ENCODE measurements at regions not wholly inside any gene's neighbourhood (a gene's known extent, or its start where the extent isn't known, plus 50 kb on each side); places are given as distances from the start of the nearest gene placed in this dataset.
"Not testable (repeated sequence)": the region's sequence is repeated elsewhere in the genome, so short reads cannot be mapped to it uniquely, and the experiment has no call there.

- DNase-seq, result no peak
Observed at GRCh38 chr1:195756109-195756508, 852.1 kb downstream of the KCNT2 start.

- no peak for DNase-seq
Observed at GRCh38 chr1:195754874-195755273, 853.4 kb downstream of the KCNT2 start.

- no peak for DNase-seq
Observed at GRCh38 chr1:195754303-195754702, 853.9 kb downstream of the KCNT2 start.

- DNase-seq, result no peak
Observed at GRCh38 chr1:195748969-195749368, 859.3 kb downstream of the KCNT2 start.

GRCh38 chr1:195745189-195746010 is 862.8 kb downstream of the KCNT2 start:
- DNase-seq, result no peak

- DNase-seq, result no peak
Observed at GRCh38 chr1:195744256-195744655, 864.0 kb downstream of the KCNT2 start.

GRCh38 chr1:195740862-195741261 is 867.4 kb downstream of the KCNT2 start:
- no peak for DNase-seq

- DNase-seq, result no peak
Observed at GRCh38 chr1:195738966-195739650, 869.1 kb downstream of the KCNT2 start.

GRCh38 chr1:195735140-195735539 is 873.1 kb downstream of the KCNT2 start:
- DNase-seq, result no peak

- no peak for DNase-seq
Observed at GRCh38 chr1:195733826-195734225, 874.4 kb downstream of the KCNT2 start.

- no peak for DNase-seq
Observed at GRCh38 chr1:195733408-195733807, 874.8 kb downstream of the KCNT2 start.

- no peak for DNase-seq
Observed at GRCh38 chr1:195731385-195731784, 876.9 kb downstream of the KCNT2 start.

GRCh38 chr1:195723796-195724194 is 884.4 kb downstream of the KCNT2 start:
- DNase-seq, result no peak

GRCh38 chr1:195722852-195723795 is 885.1 kb downstream of the KCNT2 start:
- not testable (repeated sequence) for DNase-seq

- DNase-seq, result not testable (repeated sequence)
Observed at GRCh38 chr1:195722146-195722545, 886.1 kb downstream of the KCNT2 start.

- no peak for DNase-seq
Observed at GRCh38 chr1:195721210-195721971, 886.8 kb downstream of the KCNT2 start.

GRCh38 chr1:195717651-195718050 is 890.6 kb downstream of the KCNT2 start:
- DNase-seq, result no peak

- DNase-seq, result no peak
Observed at GRCh38 chr1:195715652-195716051, 892.6 kb downstream of the KCNT2 start.

- DNase-seq, result no peak
Observed at GRCh38 chr1:195714248-195714647, 894.0 kb downstream of the KCNT2 start.

- DNase-seq, result no peak
Observed at GRCh38 chr1:195709821-195710220, 898.4 kb downstream of the KCNT2 start.

GRCh38 chr1:195704028-195704427 is 904.2 kb downstream of the KCNT2 start:
- no peak for DNase-seq

All from amygdala (tissue), 56 donors.